K562 (cell line): ENCODE measurements at regions not wholly inside any gene's neighbourhood (a gene's known extent, or its start where the extent isn't known, plus 50 kb on each side); places are given as distances from the start of the nearest gene placed in this dataset.

Experiments used
- ATAC-seq: fragments of 200-7000 bp; cut with Tn5 transposase; 3 replicates; pipeline ENCODE4 v1.9.1; 2020; ENCODE audit warnings: moderate library complexity
- BruUV-seq: library from RNA; stranded (reverse); fragments of 400-500 nt; replicated peaks from 2 replicates; lab custom pipeline; 2021; lab: Mats Ljungman, UMichigan
- CTCF ChIA-PET: fragments of 300-600 bp; formaldehyde crosslinking; extraction: SDS; loops from one replicate; lab custom pipeline; 2021; ENCODE audit warnings: low intra/inter-chr PET ratio; lab: Yijun Ruan, JAX
- POLR2A ChIA-PET: fragments of 300-600, 350-650 bp; sonication (Branson Sonifier 250); formaldehyde crosslinking; extraction: SDS; loops from one replicate; lab custom pipeline; 2021; ENCODE audit warnings: antibody characterized with exemption, inconsistent platforms; lab: Yijun Ruan, JAX
- DNase-seq, 4 experiments: peaks; one replicate each; pipeline versions ENCODE4 v3.0.0 to v3.0.0-alpha.2; 2011 to 2018; ENCODE audit warnings: low spot score in 3 of 4, mixed read lengths in 3 of 4; ENCODE audit errors: extremely low read depth in 1 of 4
- FAIRE-seq: peaks from 2 replicates; lab custom pipeline; 2011; peaks lifted over from hg19 to GRCh38; lab: Jason Lieb, UNC
- H2AFZ ChIP-seq: 2 replicates; pipeline ENCODE4 v1.6.0; 2011; ENCODE audit warnings: low read depth, low read length, control low read depth, inconsistent platforms
- H3K27ac ChIP-seq: fragments of 200-600 bp; 3 replicates; pipeline ENCODE4 v1.8.0; 2011; ENCODE audit warnings: low read depth, mild to moderate bottlenecking, control low read depth, inconsistent platforms, low read length, moderate library complexity, mixed read lengths; ENCODE audit errors: extremely low read depth
- H3K27me3 ChIP-seq, 2 experiments: fragments of 300-600 bp in 1 of 2; 2 replicates in 1 of 2; 3 replicates in 1 of 2; pipeline versions ENCODE4 v1.6.0 to v1.8.0; 2011; ENCODE audit warnings: inconsistent platforms in 2 of 2, low read length in 2 of 2, mild to moderate bottlenecking in 1 of 2, mixed read lengths in 1 of 2, moderate library complexity in 1 of 2; ENCODE audit not compliant: control insufficient read depth in 2 of 2, insufficient read depth in 2 of 2
- H3K36me3 ChIP-seq: fragments of 300-600 bp; 3 replicates; pipeline ENCODE4 v1.8.0; 2011; ENCODE audit warnings: mild to moderate bottlenecking, low read length, inconsistent platforms; ENCODE audit not compliant: control insufficient read depth, insufficient read depth
- H3K4me1 ChIP-seq, 2 experiments: fragments of 200-600 bp in 1 of 2; replicated peaks in 1 of 2; 2 replicates in 1 of 2; 3 replicates in 1 of 2; pipeline versions ENCODE4 v1.5.1 to v1.8.0; 2011; ENCODE audit warnings: inconsistent platforms in 2 of 2, low read length in 2 of 2, mild to moderate bottlenecking in 1 of 2, mixed read lengths in 1 of 2, moderate library complexity in 1 of 2; ENCODE audit not compliant: control insufficient read depth in 2 of 2, insufficient read depth in 2 of 2
- H3K4me2 ChIP-seq: 2 replicates; pipeline ENCODE4 v1.6.1; 2011; ENCODE audit warnings: low read length, control low read depth, inconsistent platforms, mixed read lengths; ENCODE audit not compliant: insufficient read depth
- H3K4me3 ChIP-seq: fragments of 200-600 bp; sonication (generic), shearing (Covaris generic); 2 replicates; pipeline ENCODE4 v1.5.1; 2016; ENCODE audit warnings: control low read depth, inconsistent platforms
- H3K79me2 ChIP-seq: fragments of 200-600 bp; 3 replicates; pipeline ENCODE4 v1.8.0; 2011; ENCODE audit warnings: low read length, inconsistent platforms; ENCODE audit not compliant: control insufficient read depth, insufficient read depth
- H3K9ac ChIP-seq, 2 experiments: 2 replicates each; pipeline versions ENCODE4 v1.6.0 to v1.6.1; 2011; ENCODE audit warnings: low read depth in 2 of 2, low read length in 2 of 2, control low read depth in 1 of 2, inconsistent platforms in 1 of 2, mild to moderate bottlenecking in 1 of 2, mixed read lengths in 1 of 2; ENCODE audit not compliant: insufficient read depth in 1 of 2
- H3K9me1 ChIP-seq: one replicate; pipeline ENCODE4 v1.6.0; 2011; ENCODE audit warnings: inconsistent platforms, mild to moderate bottlenecking, low read length, moderate library complexity; ENCODE audit not compliant: control insufficient read depth, insufficient read depth
- H3K9me3 ChIP-seq: replicated peaks from 2 replicates; pipeline ENCODE4 v1.5.1; 2011; ENCODE audit warnings: low read depth, low read length, inconsistent platforms; ENCODE audit not compliant: control insufficient read depth, insufficient read depth
- H4K20me1 ChIP-seq: replicated peaks from 2 replicates; pipeline ENCODE4 v1.6.1; 2011; ENCODE audit warnings: low read length, inconsistent platforms, mixed read lengths; ENCODE audit not compliant: control insufficient read depth, insufficient read depth
- ASH1L ChIP-seq: fragments of 450-650 bp; IDR thresholded peaks from 2 replicates; pipeline ENCODE4 v1.6.1; 2018; ENCODE audit warnings: borderline replicate concordance, mild to moderate bottlenecking, low read depth; ENCODE audit not compliant: partially characterized antibody
- C11orf30 ChIP-seq: fragments of 450-650 bp; IDR thresholded peaks from 2 replicates; pipeline ENCODE4 v1.6.1; 2016; ENCODE audit warnings: low read depth, mild to moderate bottlenecking
- CREB1 ChIP-seq, 2 experiments: sonication (generic) in 1 of 2; formaldehyde crosslinking in 1 of 2; IDR thresholded peaks; 2 replicates each; pipeline versions ENCODE4 v1.6.1 to v1.8.0; 2012 to 2022; ENCODE audit warnings: inconsistent platforms in 1 of 2, mild to moderate bottlenecking in 1 of 2, missing genetic modification reagents in 1 of 2, moderate library complexity in 1 of 2
- CXXC5 ChIP-seq: fragments of 250-450 bp; sonication (Bioruptor Pico); IDR thresholded peaks from 2 replicates; pipeline ENCODE4 v1.8.0; 2022; ENCODE audit warnings: inconsistent platforms, mild to moderate bottlenecking, moderate library complexity
- ETV5 ChIP-seq: sonication (generic); formaldehyde crosslinking; IDR thresholded peaks from 2 replicates; pipeline ENCODE4 v1.4.0; 2020; ENCODE audit warnings: low read depth, mild to moderate bottlenecking, missing genetic modification reagents
- GATAD2A ChIP-seq: fragments of 450-650 bp; IDR thresholded peaks from 2 replicates; pipeline ENCODE4 v1.6.1; 2017
- GTF2E2 ChIP-seq: fragments of 200-800 bp; sonication (Bioruptor generic); IDR thresholded peaks from 2 replicates; pipeline ENCODE4 v1.6.1; 2016; ENCODE audit warnings: missing genetic modification characterization, missing compliant biosample characterization
- LCOR ChIP-seq: sonication (generic); formaldehyde crosslinking; IDR thresholded peaks from 2 replicates; pipeline ENCODE4 v1.8.0; 2022; ENCODE audit warnings: mild to moderate bottlenecking, missing genetic modification reagents
- MXI1 ChIP-seq: IDR thresholded peaks from 2 replicates; pipeline ENCODE4 v1.6.1; 2011; ENCODE audit warnings: low read depth, mild to moderate bottlenecking, improper control_type of control experiment, low read length
- NFE2 ChIP-seq: IDR thresholded peaks from 2 replicates; pipeline ENCODE4 v1.6.1; 2014; ENCODE audit warnings: antibody characterized with exemption, low read depth
- NR2C1 ChIP-seq, 2 experiments: fragments of 450-650 bp; IDR thresholded peaks; 2 replicates each; pipeline ENCODE4 v1.6.1; 2017; ENCODE audit warnings: mild to moderate bottlenecking in 2 of 2, antibody characterized with exemption in 1 of 2, inconsistent platforms in 1 of 2, missing compliant biosample characterization in 1 of 2, missing genetic modification characterization in 1 of 2
- POLR2G ChIP-seq: fragments of 200-400 bp; formaldehyde crosslinking; IDR thresholded peaks from 2 replicates; pipeline ENCODE4 v1.6.1; 2017; ENCODE audit warnings: low read depth, mild to moderate bottlenecking, antibody characterized with exemption, low read length, moderate library complexity
- RUNX1 ChIP-seq: sonication (generic); IDR thresholded peaks from 2 replicates; pipeline ENCODE4 v1.6.1; 2016; ENCODE audit warnings: antibody characterized with exemption, low read depth
- SNRNP70 ChIP-seq: fragments of 200-400 bp; formaldehyde crosslinking; optimal IDR thresholded peaks from 2 replicates; pipeline ENCODE3; 2017; ENCODE audit warnings: low read depth, low read length
- ZBTB17 ChIP-seq: fragments of 450-650 bp; formaldehyde crosslinking; IDR thresholded peaks from 2 replicates; pipeline ENCODE4 v1.4.0; 2020; ENCODE audit warnings: mild to moderate bottlenecking
- ZKSCAN8 ChIP-seq: fragments of 200-800 bp; sonication (Bioruptor generic); IDR thresholded peaks from 2 replicates; pipeline ENCODE4 v1.6.1; 2016; ENCODE audit warnings: missing genetic modification characterization, missing compliant biosample characterization
- ZNF121 ChIP-seq: sonication (generic); formaldehyde crosslinking; conservative IDR thresholded peaks from 2 replicates; pipeline ENCODE4 v1.8.0; 2022; ENCODE audit warnings: missing genetic modification reagents
- ZNF124 ChIP-seq: sonication (generic); formaldehyde crosslinking; IDR thresholded peaks from 2 replicates; pipeline ENCODE4 v1.8.1; 2022; ENCODE audit warnings: missing genetic modification reagents
- ZNF274 ChIP-seq: IDR thresholded peaks from 2 replicates; pipeline ENCODE4 v1.6.1; 2011; ENCODE audit warnings: low read depth, mild to moderate bottlenecking, low read length, moderate library complexity, borderline replicate concordance
- ZNF354B ChIP-seq: fragments of 250-450 bp; sonication (Bioruptor Pico); IDR thresholded peaks from 2 replicates; pipeline ENCODE4 v1.4.0; 2020
- ZNF445 ChIP-seq: fragments of 250-450 bp; sonication (Bioruptor Pico); IDR thresholded peaks from 2 replicates; pipeline ENCODE4 v1.4.0; 2020; ENCODE audit warnings: low read depth, mild to moderate bottlenecking, moderate library complexity
- ZNF695 ChIP-seq: fragments of 450-650 bp; formaldehyde crosslinking; IDR thresholded peaks from 2 replicates; pipeline ENCODE4 v1.4.0; 2020; ENCODE audit warnings: mild to moderate bottlenecking, moderate library complexity
- WGBS: fragments of 100-300 bp; shearing (Covaris generic); methylation state at CpG from one replicate; pipeline ENCODE4 v1.1.6; 2016; ENCODE audit warnings: low coverage, mixed read lengths; ENCODE audit not compliant: insufficient coverage; ENCODE audit errors: missing lambda C conversion rate; 5-methylcytosine and 5-hydroxymethylcytosine counted together
- in situ Hi-C: fragments of 300-500 bp; cut with MboI; formaldehyde crosslinking; loops from 4 replicates; pipeline ENCODE4 v1.15.0; 2018; ENCODE audit warnings: inconsistent platforms, mixed read lengths
- intact Hi-C: fragments of 100-400 bp; cut with micrococcal nuclease; formaldehyde crosslinking; loops from 2 replicates; pipeline ENCODE4 v1.14.2; 2022
- TF ChIP-seq, protein P1 (sequence below), 2 experiments: fragments of 450-650 bp; conservative IDR thresholded peaks; 2 replicates each; pipeline ENCODE4 v1.6.1; 2017; ENCODE audit warnings: mild to moderate bottlenecking in 2 of 2, moderate library complexity in 2 of 2
- TF ChIP-seq, protein P2 (sequence below): fragments of 250-450 bp; sonication (Bioruptor Pico); IDR thresholded peaks from 2 replicates; pipeline ENCODE4 v1.4.0; 2020

DNA sequence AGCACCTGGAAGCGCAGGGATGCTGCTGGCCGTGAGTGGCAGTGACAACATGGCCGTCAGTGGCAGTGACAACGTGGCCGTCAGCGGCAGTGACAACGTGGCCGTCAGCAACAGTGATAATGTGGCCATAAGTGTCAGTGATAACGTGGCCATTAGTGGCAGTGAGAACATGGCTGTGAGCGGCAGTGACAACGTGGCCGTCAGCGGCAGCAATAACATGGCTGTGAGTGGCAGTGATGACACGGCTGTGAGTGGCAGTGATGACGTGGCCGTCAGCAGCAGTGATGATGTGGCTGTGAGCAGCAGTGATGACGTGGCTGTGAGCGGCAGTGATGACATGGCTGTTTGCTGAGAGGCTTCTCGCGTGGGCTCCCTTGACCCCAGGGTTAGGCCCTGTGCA, 169.8 kb downstream of the ERMARD start:
- H3K36me3 ChIP-seq: no peaks in the 10 kb centered on the region
- H3K27ac ChIP-seq: no peak overlapping the region; the same call in 2 of the 3 replicates
- no peaks in the 10 kb centered on the region for H4K20me1 ChIP-seq
- ChIA-PET POLR2A (no interaction called here), CTCF (no interaction called here)
- peaks cover 9% of the 10 kb centered on the region for H3K9me3 ChIP-seq
- H3K4me1 ChIP-seq: peaks cover 0 to 10% of the 10 kb centered on the region in 2 experiments; a peak in 3 of 5 replicates
- H3K9ac ChIP-seq: no peak overlapping the region
- intact Hi-C loops (no loop called here), in situ Hi-C loops (no loop called here)
- H3K4me3 ChIP-seq: no peak overlapping the region
- no peak for FAIRE-seq
- no peaks in the 10 kb centered on the region for H3K9me1 ChIP-seq
- no peaks in the 10 kb centered on the region for H3K79me2 ChIP-seq
- H3K4me2 ChIP-seq: peak overlapping the region; percentile 65
- peak in 2 of 4 experiments; percentile 27 to 38 for DNase-seq
- no TSS peak for BruUV-seq
- peak; percentile 61 for ATAC-seq
- H3K27me3 ChIP-seq: peaks cover 0 to 28% of the 10 kb centered on the region in 2 experiments; a peak in 4 of 5 replicates
- H2AFZ ChIP-seq: peak overlapping the region; percentile 57; the same call in 1 of the 2 replicates
- WGBS: 2% methylated on average over 20 of the region's 20 CpGs
- TF ChIP-seq NFE2: peak; percentile 30; the same call in 1 of the 2 replicates
- no peak for TF ChIP-seq RUNX1
- no peak for TF ChIP-seq ZBTB17
- TF ChIP-seq ZNF354B: no peak
- no peak for TF ChIP-seq ZNF274
- no peak for TF ChIP-seq NR2C1 (IDR thresholded peaks at IDR 0.05)
- TF ChIP-seq NR2C1 (tag; IDR thresholded peaks at IDR 0.05): no peak
- TF ChIP-seq SNRNP70: no peak
- TF ChIP-seq POLR2G: 0 out of 2 replicates have a peak, but pooled peaks have one; percentile 30
- no peak for TF ChIP-seq ZKSCAN8 (CRISPR knock-in tag)
- TF ChIP-seq CXXC5 (CRISPR knock-in tag): no peak
- peak; percentile 63 for TF ChIP-seq C11orf30
- TF ChIP-seq GTF2E2 (tag): no peak
- TF ChIP-seq ZNF695 (CRISPR knock-in tag): no peak
- TF ChIP-seq CREB1 (IDR thresholded peaks at IDR 0.05): peak; percentile 93
- TF ChIP-seq CREB1 (CRISPR knock-in tag; IDR thresholded peaks at IDR 0.05): peak; percentile 93
- TF ChIP-seq, protein P1, sequence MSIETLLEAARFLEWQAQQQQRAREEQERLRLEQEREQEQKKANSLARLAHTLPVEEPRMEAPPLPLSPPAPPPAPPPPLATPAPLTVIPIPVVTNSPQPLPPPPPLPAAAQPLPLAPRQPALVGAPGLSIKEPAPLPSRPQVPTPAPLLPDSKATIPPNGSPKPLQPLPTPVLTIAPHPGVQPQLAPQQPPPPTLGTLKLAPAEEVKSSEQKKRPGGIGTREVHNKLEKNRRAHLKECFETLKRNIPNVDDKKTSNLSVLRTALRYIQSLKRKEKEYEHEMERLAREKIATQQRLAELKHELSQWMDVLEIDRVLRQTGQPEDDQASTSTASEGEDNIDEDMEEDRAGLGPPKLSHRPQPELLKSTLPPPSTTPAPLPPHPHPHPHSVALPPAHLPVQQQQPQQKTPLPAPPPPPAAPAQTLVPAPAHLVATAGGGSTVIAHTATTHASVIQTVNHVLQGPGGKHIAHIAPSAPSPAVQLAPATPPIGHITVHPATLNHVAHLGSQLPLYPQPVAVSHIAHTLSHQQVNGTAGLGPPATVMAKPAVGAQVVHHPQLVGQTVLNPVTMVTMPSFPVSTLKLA (conservative IDR thresholded peaks at IDR 0.05): peak; percentile 27 to 65; a peak in 2 of 4 replicates
- no peak for TF ChIP-seq ASH1L
- TF ChIP-seq LCOR: no peak
- no peak for TF ChIP-seq ZNF445
- TF ChIP-seq ZNF124: no peak
- TF ChIP-seq ETV5 (CRISPR knock-in tag): no peak
- TF ChIP-seq, protein P2, sequence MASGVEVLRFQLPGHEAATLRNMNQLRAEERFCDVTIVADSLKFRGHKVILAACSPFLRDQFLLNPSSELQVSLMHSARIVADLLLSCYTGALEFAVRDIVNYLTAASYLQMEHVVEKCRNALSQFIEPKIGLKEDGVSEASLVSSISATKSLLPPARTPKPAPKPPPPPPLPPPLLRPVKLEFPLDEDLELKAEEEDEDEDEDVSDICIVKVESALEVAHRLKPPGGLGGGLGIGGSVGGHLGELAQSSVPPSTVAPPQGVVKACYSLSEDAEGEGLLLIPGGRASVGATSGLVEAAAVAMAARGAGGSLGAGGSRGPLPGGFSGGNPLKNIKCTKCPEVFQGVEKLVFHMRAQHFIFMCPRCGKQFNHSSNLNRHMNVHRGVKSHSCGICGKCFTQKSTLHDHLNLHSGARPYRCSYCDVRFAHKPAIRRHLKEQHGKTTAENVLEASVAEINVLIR (CRISPR knock-in tag): peak; percentile 70
- TF ChIP-seq ZNF121 (CRISPR knock-in tag): no peak
- no peak for TF ChIP-seq GATAD2A
- TF ChIP-seq MXI1: no peak
